SU-DHL-6 (cell line): ENCODE measurements at regions not wholly inside any gene's neighbourhood (a gene's known extent, or its start where the extent isn't known, plus 50 kb on each side); places are given as distances from the start of the nearest gene placed in this dataset.

Experiments used
- H2AFZ ChIP-seq: fragments of 200-600 bp; sonication (generic); 2 replicates; pipeline ENCODE4 v1.6.1; 2014; ENCODE audit warnings: low read depth, mild to moderate bottlenecking, moderate library complexity, mixed read lengths, antibody characterized with exemption, low read length; ENCODE audit not compliant: severe bottlenecking
- H3F3A ChIP-seq: fragments of 200-600 bp; shearing (Covaris generic); 2 replicates; pipeline ENCODE4 v1.6.0; 2016; ENCODE audit warnings: antibody characterized with exemption, mild to moderate bottlenecking; ENCODE audit not compliant: insufficient read depth
- H3K27ac ChIP-seq: fragments of 200-600 bp; sonication (generic); 2 replicates; pipeline ENCODE4 v1.5.1; 2016; ENCODE audit warnings: low read depth, mild to moderate bottlenecking, low read length, moderate library complexity, mixed read lengths
- H3K27me3 ChIP-seq: fragments of 200-600 bp; sonication (generic), shearing (Covaris generic); 2 replicates; pipeline ENCODE4 v1.6.0; 2014; ENCODE audit warnings: mild to moderate bottlenecking, low read length
- H3K36me3 ChIP-seq: fragments of 200-600 bp; sonication (generic); 2 replicates; pipeline ENCODE4 v1.6.1; 2014; ENCODE audit warnings: mild to moderate bottlenecking, low read length, mixed read lengths
- H3K4me2 ChIP-seq: fragments of 300-600, 200-600 bp; shearing (Covaris generic), sonication (generic); 2 replicates; pipeline ENCODE4 v1.6.0; 2014; ENCODE audit warnings: low read length, low read depth, mild to moderate bottlenecking; ENCODE audit not compliant: poor library complexity, severe bottlenecking
- H3K4me3 ChIP-seq: fragments of 200-600 bp; sonication (generic); 2 replicates; pipeline ENCODE4 v1.5.1; 2014; ENCODE audit warnings: antibody characterized with exemption, low read length, mild to moderate bottlenecking, mixed read lengths; ENCODE audit not compliant: insufficient read depth, poor library complexity, severe bottlenecking
- H3K79me2 ChIP-seq: fragments of 200-600 bp; sonication (generic); 2 replicates; pipeline ENCODE4 v1.6.1; 2014; ENCODE audit warnings: mild to moderate bottlenecking, low read length, moderate library complexity; ENCODE audit not compliant: insufficient read depth
- H3K9ac ChIP-seq: fragments of 200-600 bp; sonication (generic); 2 replicates; pipeline ENCODE4 v1.7.0; 2014; ENCODE audit warnings: mild to moderate bottlenecking, low read length
- H3K9me2 ChIP-seq: fragments of 200-600 bp; sonication (generic); replicated peaks from 2 replicates; pipeline ENCODE4 v1.6.1; 2014; ENCODE audit warnings: low read length; ENCODE audit not compliant: insufficient read depth
- H3K9me3 ChIP-seq: fragments of 200-600 bp; sonication (generic); 2 replicates; pipeline ENCODE4 v1.6.1; 2014; ENCODE audit warnings: low read length, mixed read lengths; ENCODE audit not compliant: insufficient read depth
- H4K20me1 ChIP-seq: fragments of 200-600 bp; sonication (generic); 2 replicates; pipeline ENCODE4 v1.6.1; 2014; ENCODE audit warnings: low read depth, mild to moderate bottlenecking, antibody characterized with exemption, low read length, moderate library complexity, mixed read lengths
- CTCF ChIP-seq: fragments of 200-600 bp; sonication (generic); IDR thresholded peaks from one replicate; pipeline ENCODE4 v1.5.1; 2017; ENCODE audit warnings: antibody characterized with exemption, mild to moderate bottlenecking, low read length, moderate library complexity; ENCODE audit not compliant: insufficient read depth, poor library complexity, severe bottlenecking
- EZH2phosphoT487 ChIP-seq: fragments of 200-600 bp; sonication (generic), shearing (Covaris generic); conservative IDR thresholded peaks from 2 replicates; pipeline ENCODE4 v1.6.1; 2018; ENCODE audit warnings: mild to moderate bottlenecking, antibody characterized with exemption, low read length, moderate library complexity, mixed read lengths

- Histone ChIP-seq H3K9me3 (no peaks in the 10 kb centered on the region), H3K4me3 (no peak overlapping the region), H2AFZ (no peak overlapping the region), H3K27ac (no peak overlapping the region), H3K9me2 (no peaks in the 10 kb centered on the region), H4K20me1 (no peaks in the 10 kb centered on the region), H3K79me2 (no peaks in the 10 kb centered on the region), H3F3A (no peaks in the 10 kb centered on the region), H3K36me3 (no peaks in the 10 kb centered on the region), H3K4me2 (no peak overlapping the region), H3K9ac (no peak overlapping the region), H3K27me3 (no peaks in the 10 kb centered on the region)
- TF ChIP-seq EZH2phosphoT487 (no peak), CTCF (no peak)
Observed at GRCh38 chr2:122539920-122540319, 784.5 kb downstream of the TSN start.

- no peaks in the 10 kb centered on the region for H4K20me1 ChIP-seq
- no peak overlapping the region for H3K27ac ChIP-seq
- no peaks in the 10 kb centered on the region for H3F3A ChIP-seq
- H3K4me3 ChIP-seq: no peak overlapping the region
- H2AFZ ChIP-seq: no peak overlapping the region
- no peak overlapping the region for H3K9ac ChIP-seq
- H3K4me2 ChIP-seq: no peak overlapping the region
- H3K36me3 ChIP-seq: no peaks in the 10 kb centered on the region
- no peaks in the 10 kb centered on the region; the same call in 1 of the 2 replicates for H3K9me2 ChIP-seq
- H3K79me2 ChIP-seq: no peaks in the 10 kb centered on the region
- TF ChIP-seq EZH2phosphoT487: no peak
- no peak for TF ChIP-seq CTCF
- no peaks in the 10 kb centered on the region for H3K27me3 ChIP-seq
- no peaks in the 10 kb centered on the region for H3K9me3 ChIP-seq
Observed at GRCh38 chr2:122542236-122542635, 786.8 kb downstream of the TSN start.

- Histone ChIP-seq H3K9me2 (no peaks in the 10 kb centered on the region; the same call in 1 of the 2 replicates), H3K27ac (no peak overlapping the region), H3K4me3 (no peak overlapping the region), H3K27me3 (no peaks in the 10 kb centered on the region), H3K36me3 (no peaks in the 10 kb centered on the region), H4K20me1 (no peaks in the 10 kb centered on the region), H2AFZ (no peak overlapping the region), H3K4me2 (no peak overlapping the region), H3K79me2 (no peaks in the 10 kb centered on the region), H3K9me3 (no peaks in the 10 kb centered on the region), H3K9ac (no peak overlapping the region), H3F3A (no peaks in the 10 kb centered on the region)
- TF ChIP-seq CTCF (no peak), EZH2phosphoT487 (no peak)
Observed at GRCh38 chr2:122542646-122543045, 787.2 kb downstream of the TSN start.

GRCh38 chr2:122543815-122544214, 788.4 kb downstream of the TSN start:
- Histone ChIP-seq H3K9me2 (no peaks in the 10 kb centered on the region; the same call in 1 of the 2 replicates), H3K4me3 (no peak overlapping the region), H3K9ac (no peak overlapping the region), H2AFZ (no peak overlapping the region), H3K27me3 (no peaks in the 10 kb centered on the region), H3K36me3 (no peaks in the 10 kb centered on the region), H3K27ac (no peak overlapping the region), H3K79me2 (no peaks in the 10 kb centered on the region), H3K9me3 (no peaks in the 10 kb centered on the region), H3K4me2 (no peak overlapping the region), H4K20me1 (no peaks in the 10 kb centered on the region), H3F3A (no peaks in the 10 kb centered on the region)
- TF ChIP-seq CTCF (no peak), EZH2phosphoT487 (no peak)
